Karpas-422 (cell line): ENCODE measurements at regions not wholly inside any gene's neighbourhood (a gene's known extent, or its start where the extent isn't known, plus 50 kb on each side); places are given as distances from the start of the nearest gene placed in this dataset.

ENCODE experiments used
- DNase-seq: peaks from one replicate; pipeline ENCODE4 v3.0.0-alpha.2; 2015
- H2AFZ ChIP-seq: fragments of 200-600 bp; sonication (generic); 2 replicates; pipeline ENCODE4 v1.6.1; 2014; ENCODE audit warnings: antibody characterized with exemption, low read length, mixed read lengths
- H3K27ac ChIP-seq: fragments of 200-600 bp; sonication (generic); 2 replicates; pipeline ENCODE4 v1.5.1; 2014; ENCODE audit warnings: mild to moderate bottlenecking, low read length, moderate library complexity
- H3K27me3 ChIP-seq: fragments of 200-600 bp; sonication (generic); 2 replicates; pipeline ENCODE4 v1.6.1; 2014; ENCODE audit warnings: low read length, mixed read lengths
- H3K36me3 ChIP-seq: fragments of 200-600 bp; sonication (generic); 2 replicates; pipeline ENCODE4 v1.6.1; 2014; ENCODE audit warnings: low read length, mixed read lengths; ENCODE audit not compliant: insufficient read depth
- H3K4me1 ChIP-seq: fragments of 200-600 bp; sonication (generic); 2 replicates; pipeline ENCODE4 v1.6.1; 2014; ENCODE audit warnings: mild to moderate bottlenecking, low read length, mixed read lengths
- H3K4me2 ChIP-seq: fragments of 200-600 bp; sonication (generic); 2 replicates; pipeline ENCODE4 v1.6.1; 2014; ENCODE audit warnings: low read length, low read depth, mild to moderate bottlenecking; ENCODE audit not compliant: poor library complexity, severe bottlenecking
- H3K4me3 ChIP-seq: fragments of 200-600 bp; sonication (generic); 2 replicates; pipeline ENCODE4 v1.5.1; 2014; ENCODE audit warnings: mild to moderate bottlenecking, antibody characterized with exemption, low read length, mixed read lengths
- H3K79me2 ChIP-seq: fragments of 200-600 bp; sonication (generic); 2 replicates; pipeline ENCODE4 v1.6.1; 2014; ENCODE audit warnings: mild to moderate bottlenecking, low read length, mixed read lengths
- H3K9ac ChIP-seq: fragments of 200-600 bp; sonication (generic); 2 replicates; pipeline ENCODE4 v1.6.0; 2014; ENCODE audit warnings: low read length
- H3K9me2 ChIP-seq: fragments of 200-600 bp; sonication (generic), shearing (Covaris generic); replicated peaks from 2 replicates; pipeline ENCODE4 v1.6.0; 2014; ENCODE audit warnings: mild to moderate bottlenecking, low read length, moderate library complexity; ENCODE audit not compliant: insufficient read depth
- H3K9me3 ChIP-seq: fragments of 300-700, 200-600 bp; sonication (generic); 2 replicates; pipeline ENCODE4 v1.6.1; 2014; ENCODE audit warnings: low read length, mixed read lengths
- H4K20me1 ChIP-seq: fragments of 200-600 bp; sonication (generic); 2 replicates; pipeline ENCODE4 v1.6.1; 2014; ENCODE audit warnings: mild to moderate bottlenecking, antibody characterized with exemption, low read length, low read depth; ENCODE audit not compliant: insufficient read depth

- H3K36me3 ChIP-seq, result no peaks in the 10 kb centered on the region
- H2AFZ ChIP-seq, result no peak overlapping the region
- DNase-seq, result no peak
- no peak overlapping the region for H3K9ac ChIP-seq
- no peaks in the 10 kb centered on the region for H3K9me2 ChIP-seq
- H3K4me3 ChIP-seq, result no peak overlapping the region
- H3K79me2 ChIP-seq, result no peaks in the 10 kb centered on the region
- H3K27me3 ChIP-seq, result no peaks in the 10 kb centered on the region
- no peaks in the 10 kb centered on the region for H3K4me1 ChIP-seq
- H3K9me3 ChIP-seq, result no peaks in the 10 kb centered on the region
- no peaks in the 10 kb centered on the region for H4K20me1 ChIP-seq
- H3K27ac ChIP-seq, result no peak overlapping the region
- no peak overlapping the region for H3K4me2 ChIP-seq
Measured at GRCh38 chr10:64148607-64149006, 627.4 kb downstream of the REEP3 start.

GRCh38 chr10:64156166-64156565 is 635.0 kb downstream of the REEP3 start:
- Histone ChIP-seq H3K36me3 (no peaks in the 10 kb centered on the region), H3K4me2 (no peak overlapping the region), H2AFZ (no peak overlapping the region), H3K9me3 (no peaks in the 10 kb centered on the region), H3K4me1 (no peaks in the 10 kb centered on the region), H3K9me2 (no peaks in the 10 kb centered on the region), H3K79me2 (no peaks in the 10 kb centered on the region), H3K27ac (no peak overlapping the region), H3K4me3 (no peak overlapping the region), H3K9ac (no peak overlapping the region), H3K27me3 (no peaks in the 10 kb centered on the region), H4K20me1 (no peaks in the 10 kb centered on the region)
- DNase-seq, result no peak

DNA sequence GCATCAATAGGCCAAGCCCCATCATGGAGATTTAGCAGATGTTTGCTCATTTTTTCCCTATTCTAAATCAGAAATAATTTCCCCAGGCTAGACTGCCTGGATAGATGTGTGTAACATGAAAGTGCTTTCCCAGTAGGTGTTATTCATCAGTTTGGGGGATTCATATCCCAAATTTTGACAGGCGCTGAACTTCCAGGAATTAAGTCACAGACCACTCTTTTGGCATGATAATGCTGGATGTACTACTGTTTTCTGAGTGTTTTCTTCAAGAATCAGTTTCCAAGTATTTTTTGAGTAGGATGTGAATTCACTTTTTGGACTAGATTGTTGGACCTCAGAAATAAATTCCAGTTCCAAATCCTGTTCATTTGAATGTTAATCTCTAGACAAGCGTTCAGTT is 637.4 kb downstream of the REEP3 start:
- no peaks in the 10 kb centered on the region for H4K20me1 ChIP-seq
- H3K79me2 ChIP-seq, result no peaks in the 10 kb centered on the region
- no peaks in the 10 kb centered on the region for H3K27me3 ChIP-seq
- no peaks in the 10 kb centered on the region for H3K9me2 ChIP-seq
- H3K27ac ChIP-seq, result no peak overlapping the region
- no peaks in the 10 kb centered on the region for H3K4me1 ChIP-seq
- no peaks in the 10 kb centered on the region for H3K36me3 ChIP-seq
- H3K9ac ChIP-seq, result no peak overlapping the region
- no peak overlapping the region for H3K4me2 ChIP-seq
- H3K4me3 ChIP-seq, result no peak overlapping the region
- DNase-seq, result no peak
- H2AFZ ChIP-seq, result no peak overlapping the region
- no peaks in the 10 kb centered on the region for H3K9me3 ChIP-seq

- Histone ChIP-seq H3K27me3 (no peaks in the 10 kb centered on the region), H3K4me1 (no peaks in the 10 kb centered on the region), H3K36me3 (no peaks in the 10 kb centered on the region), H3K4me2 (no peak overlapping the region), H3K4me3 (no peak overlapping the region), H3K9ac (no peak overlapping the region), H3K79me2 (no peaks in the 10 kb centered on the region), H4K20me1 (no peaks in the 10 kb centered on the region), H3K9me3 (no peaks in the 10 kb centered on the region), H3K9me2 (no peaks in the 10 kb centered on the region), H3K27ac (no peak overlapping the region), H2AFZ (no peak overlapping the region)
- DNase-seq, result no peak
Measured at GRCh38 chr10:64159910-64160872, 639.0 kb downstream of the REEP3 start.

GRCh38 chr10:64170791-64171190 is 649.6 kb downstream of the REEP3 start:
- H3K9me3 ChIP-seq, result no peaks in the 10 kb centered on the region
- H3K79me2 ChIP-seq, result no peaks in the 10 kb centered on the region
- no peak overlapping the region for H3K4me3 ChIP-seq
- H3K36me3 ChIP-seq, result no peaks in the 10 kb centered on the region
- H4K20me1 ChIP-seq, result no peaks in the 10 kb centered on the region
- H3K27ac ChIP-seq, result no peak overlapping the region
- H3K4me2 ChIP-seq, result no peak overlapping the region
- H3K27me3 ChIP-seq, result no peaks in the 10 kb centered on the region
- no peak overlapping the region for H2AFZ ChIP-seq
- no peak for DNase-seq
- no peaks in the 10 kb centered on the region for H3K4me1 ChIP-seq
- H3K9ac ChIP-seq, result no peak overlapping the region
- H3K9me2 ChIP-seq, result no peaks in the 10 kb centered on the region

DNA sequence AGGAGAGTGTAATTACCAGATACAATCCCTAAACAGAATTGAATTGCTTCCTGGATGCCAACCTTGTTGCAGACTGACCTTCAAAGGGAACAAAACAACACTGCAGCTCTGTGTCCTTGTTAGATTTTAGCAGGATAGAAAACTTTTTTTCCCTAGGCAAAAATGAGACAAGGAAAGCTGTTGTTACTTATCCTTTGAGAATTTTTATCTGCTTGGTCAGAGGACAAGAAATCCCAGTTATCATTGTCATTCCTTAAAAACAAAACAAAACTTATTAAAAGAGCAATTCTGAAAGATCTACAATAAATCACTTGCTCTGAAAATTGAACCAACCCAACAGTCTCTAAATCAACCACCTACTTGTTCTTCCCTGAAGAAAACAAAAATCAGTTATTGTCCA is 652.6 kb downstream of the REEP3 start:
- Histone ChIP-seq H3K4me1 (no peaks in the 10 kb centered on the region), H2AFZ (no peak overlapping the region), H3K4me2 (no peak overlapping the region), H3K27me3 (no peaks in the 10 kb centered on the region), H3K4me3 (no peak overlapping the region), H3K9ac (no peak overlapping the region), H3K27ac (no peak overlapping the region), H3K79me2 (no peaks in the 10 kb centered on the region), H3K9me2 (no peaks in the 10 kb centered on the region), H3K9me3 (no peaks in the 10 kb centered on the region), H3K36me3 (no peaks in the 10 kb centered on the region), H4K20me1 (no peaks in the 10 kb centered on the region)
- no peak for DNase-seq

- Histone ChIP-seq H3K9ac (no peak overlapping the region), H3K27ac (no peak overlapping the region), H3K9me2 (no peaks in the 10 kb centered on the region), H3K9me3 (no peaks in the 10 kb centered on the region), H2AFZ (no peak overlapping the region), H3K4me3 (no peak overlapping the region), H3K27me3 (no peaks in the 10 kb centered on the region), H3K4me1 (no peaks in the 10 kb centered on the region), H4K20me1 (no peaks in the 10 kb centered on the region), H3K79me2 (no peaks in the 10 kb centered on the region), H3K4me2 (no peak overlapping the region), H3K36me3 (no peaks in the 10 kb centered on the region)
- no peak for DNase-seq
Measured at GRCh38 chr10:64174666-64175255, 653.6 kb downstream of the REEP3 start.

DNA sequence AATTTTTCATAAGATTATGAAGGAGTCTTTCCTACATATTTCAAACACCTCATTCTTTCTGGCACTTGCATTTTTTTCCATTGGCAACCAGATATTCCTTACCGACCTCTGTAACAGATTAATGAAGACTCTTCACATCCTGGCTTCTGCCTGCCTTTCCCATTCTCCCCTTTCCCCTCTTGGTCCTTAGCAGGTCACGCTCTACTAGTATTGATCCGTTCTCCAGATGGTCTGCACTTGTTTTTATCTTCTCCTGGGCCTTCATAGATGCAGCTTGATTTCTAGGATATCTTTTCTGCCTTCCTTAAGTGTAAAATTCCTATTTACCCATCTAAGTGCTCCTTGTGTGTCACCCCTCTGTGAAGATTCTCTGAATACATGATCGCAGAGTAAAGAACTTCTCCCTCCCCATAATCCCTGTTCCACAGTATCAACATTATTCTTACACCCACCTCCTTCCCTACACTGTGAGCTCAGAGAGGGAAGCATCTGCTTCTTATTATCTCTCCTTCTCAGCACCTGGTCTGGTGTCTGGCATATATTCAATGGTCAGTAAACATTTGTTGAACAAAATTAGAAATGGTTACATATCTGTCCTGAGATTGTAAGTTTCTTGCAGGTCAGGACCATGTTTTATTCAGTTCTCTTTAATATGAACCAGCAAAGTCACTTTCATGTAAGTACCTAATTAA is 654.2 kb downstream of the REEP3 start:
- H2AFZ ChIP-seq, result no peak overlapping the region
- no peaks in the 10 kb centered on the region for H3K79me2 ChIP-seq
- H3K9ac ChIP-seq, result no peak overlapping the region

More for the DNA sequence above, 654.2 kb downstream of the REEP3 start:
- H4K20me1 ChIP-seq, result no peaks in the 10 kb centered on the region
- no peak overlapping the region for H3K27ac ChIP-seq
- H3K36me3 ChIP-seq, result no peaks in the 10 kb centered on the region
- no peak overlapping the region for H3K4me2 ChIP-seq
- H3K4me3 ChIP-seq, result no peak overlapping the region
- no peaks in the 10 kb centered on the region for H3K4me1 ChIP-seq
- H3K9me2 ChIP-seq, result no peaks in the 10 kb centered on the region
- no peaks in the 10 kb centered on the region for H3K9me3 ChIP-seq
- H3K27me3 ChIP-seq, result no peaks in the 10 kb centered on the region
- DNase-seq, result no peak
